T47D (cell line): ENCODE measurements at regions not wholly inside any gene's neighbourhood (a gene's known extent, or its start where the extent isn't known, plus 50 kb on each side); places are given as distances from the start of the nearest gene placed in this dataset.
A peak's percentile ranks its signal among the peaks of the same experiment; 100 is the strongest.

Source experiments
- DNase-seq, 2 experiments: peaks; one replicate each; pipeline versions ENCODE4 v3.0.0 to v3.0.0-alpha.2; 2011 to 2012; ENCODE audit warnings: low read depth in 1 of 2, low spot score in 1 of 2
- JUND ChIP-seq: IDR thresholded peaks from 2 replicates; pipeline ENCODE4 v1.6.1; 2012; ENCODE audit warnings: low read depth
- in situ Hi-C: cut with HindIII; loops from 2 replicates; pipeline ENCODE4 v1.10.0; 2016; ENCODE audit warnings: low sequenced_read_pairs, low pct_unique_long_range_greater_than_20kb

DNA sequence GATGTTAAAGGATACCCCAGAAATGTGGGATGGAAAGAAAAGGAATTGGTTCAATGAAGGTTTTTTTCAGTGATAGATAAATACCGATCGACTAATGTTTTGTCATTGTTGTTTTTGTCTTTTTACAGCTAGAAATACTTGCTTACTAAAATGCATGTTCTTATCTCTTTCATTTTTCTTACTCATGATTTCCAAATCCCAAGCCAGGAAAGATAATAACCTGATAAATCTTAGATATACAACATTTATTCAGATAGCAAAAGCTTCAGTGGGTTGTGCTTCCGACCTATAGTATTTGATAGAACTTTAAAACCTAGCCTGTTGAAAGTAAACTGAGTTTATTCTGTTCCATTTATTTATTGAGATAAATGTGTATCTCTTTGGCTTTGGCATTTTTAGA is 187.5 kb downstream of the EDN1 start:
- no peak for DNase-seq
- in situ Hi-C loops = no loop called here
- no peak for TF ChIP-seq JUND

DNA sequence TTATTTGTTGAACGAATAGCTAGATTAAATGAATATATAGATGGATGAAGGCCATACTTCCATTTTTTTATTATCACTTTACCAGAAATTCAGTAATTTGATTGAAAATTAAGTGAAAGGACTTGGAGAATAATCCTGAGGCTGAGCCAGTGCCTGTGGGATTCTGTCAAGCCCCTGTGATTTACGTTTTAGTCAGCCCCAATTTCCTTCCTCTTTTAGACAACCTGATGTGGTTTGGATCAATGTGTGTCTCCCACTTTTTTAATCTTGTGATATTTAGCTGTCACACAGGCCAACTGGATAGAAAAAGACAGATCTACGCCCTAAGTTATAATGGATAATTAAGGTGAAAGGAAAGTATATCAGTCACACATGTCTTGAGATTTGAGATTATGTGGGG is 188.8 kb downstream of the EDN1 start:
- no peak for DNase-seq
- in situ Hi-C loops = no loop called here
- no peak for TF ChIP-seq JUND

DNA sequence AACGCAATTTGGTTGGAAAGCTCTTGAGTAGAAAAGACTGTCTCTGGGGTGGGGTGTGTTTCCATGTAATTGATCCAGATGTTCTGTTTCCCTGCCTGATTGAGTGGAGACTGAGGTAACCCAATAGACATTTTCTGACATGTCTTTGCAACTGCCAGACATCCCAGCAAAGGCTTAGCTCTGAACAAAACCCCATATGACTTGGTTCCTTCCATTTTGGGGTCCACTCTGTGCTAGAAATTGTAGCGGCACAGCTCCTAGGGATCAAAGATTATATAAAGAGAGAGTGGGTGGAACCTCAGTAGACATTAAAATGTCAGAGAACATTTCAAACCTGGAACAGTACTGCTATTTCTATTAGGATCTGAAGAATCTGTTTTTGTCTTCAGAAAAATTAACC is 189.3 kb downstream of the EDN1 start:
- no peak for TF ChIP-seq JUND
- no peak for DNase-seq
- in situ Hi-C loops = no loop called here

DNA sequence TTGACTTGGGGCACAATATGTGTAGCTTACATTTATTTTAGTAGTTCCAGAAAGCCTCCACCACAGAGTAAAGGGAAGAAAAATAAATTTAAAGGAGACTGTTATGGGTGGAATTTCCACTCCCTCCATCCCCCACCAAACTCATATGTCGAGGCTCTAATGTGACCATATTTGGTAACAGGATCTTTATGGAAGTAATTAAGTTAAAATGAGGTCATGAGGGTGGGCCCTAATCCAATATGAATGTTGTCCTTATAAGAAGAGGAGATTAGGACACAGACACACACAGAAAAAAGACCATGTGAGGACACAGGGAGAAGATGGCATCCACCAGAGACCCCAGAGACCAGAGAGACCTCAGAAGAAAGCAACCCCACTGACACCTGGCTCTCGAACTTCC is 189.7 kb downstream of the EDN1 start:
- TF ChIP-seq JUND = no peak
- in situ Hi-C loops = no loop called here
- DNase-seq = no peak

DNA sequence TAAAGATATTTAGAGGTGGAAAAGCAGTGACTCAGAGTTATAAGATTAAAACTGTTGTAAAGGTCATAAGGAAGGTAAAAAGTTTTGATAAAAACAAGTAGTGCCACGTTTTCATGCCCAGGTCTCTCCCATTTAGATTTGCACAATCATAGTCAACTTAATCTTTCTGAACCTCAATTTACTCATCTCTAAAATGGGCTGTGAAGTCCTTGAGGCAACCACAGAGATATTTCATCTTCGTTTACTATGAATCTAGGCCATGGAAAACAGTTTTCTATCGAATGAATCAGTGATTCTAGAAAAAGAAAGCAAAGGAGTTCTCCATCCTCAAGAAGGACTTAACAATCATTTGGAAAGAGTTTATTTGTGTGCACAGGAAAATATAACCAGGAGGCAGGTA is 190.2 kb downstream of the EDN1 start:
- no peak for TF ChIP-seq JUND
- no peak for DNase-seq
- in situ Hi-C loops = no loop called here

DNA sequence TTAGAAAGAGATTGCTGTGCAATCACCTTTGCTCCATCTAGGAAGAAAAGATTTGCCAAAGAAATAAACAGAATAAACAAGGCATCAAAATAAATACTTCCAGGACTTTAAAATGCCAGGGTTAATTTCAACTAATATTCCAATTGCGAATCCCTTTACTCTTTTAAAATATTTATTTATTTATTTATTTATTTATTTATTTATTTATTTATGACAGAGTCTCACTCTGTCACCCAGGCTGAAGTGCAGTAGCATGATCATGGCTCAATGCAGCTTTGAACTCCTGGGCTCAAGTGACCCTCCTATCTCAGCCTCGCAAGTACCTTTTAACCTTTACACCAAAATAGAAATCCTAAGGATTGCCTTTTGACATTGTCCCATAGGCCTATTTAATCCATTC is 191.1 kb downstream of the EDN1 start:
- no peak for DNase-seq
- in situ Hi-C loops = no loop called here
- TF ChIP-seq JUND = no peak

DNA sequence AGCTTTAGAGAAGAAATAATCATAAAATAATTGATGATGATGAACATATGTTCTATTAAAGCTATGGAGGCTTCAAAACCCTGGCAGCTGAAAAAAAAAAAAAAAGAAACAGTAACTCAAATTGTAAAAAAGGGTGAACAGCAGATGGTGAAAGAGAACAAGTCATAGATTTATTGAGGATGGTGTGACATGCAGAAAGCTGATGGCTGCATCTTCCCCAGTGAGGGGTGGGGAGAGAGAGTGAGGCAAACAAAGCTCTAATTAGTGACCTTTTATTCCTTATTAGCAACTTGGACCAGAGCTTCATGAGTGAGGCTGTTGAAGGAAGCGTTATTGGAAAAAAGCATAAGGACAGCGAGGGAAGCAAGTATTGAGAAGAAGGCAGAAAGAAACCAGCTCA is 191.7 kb downstream of the EDN1 start:
- no peak for DNase-seq
- TF ChIP-seq JUND = no peak
- in situ Hi-C loops = no loop called here

DNA sequence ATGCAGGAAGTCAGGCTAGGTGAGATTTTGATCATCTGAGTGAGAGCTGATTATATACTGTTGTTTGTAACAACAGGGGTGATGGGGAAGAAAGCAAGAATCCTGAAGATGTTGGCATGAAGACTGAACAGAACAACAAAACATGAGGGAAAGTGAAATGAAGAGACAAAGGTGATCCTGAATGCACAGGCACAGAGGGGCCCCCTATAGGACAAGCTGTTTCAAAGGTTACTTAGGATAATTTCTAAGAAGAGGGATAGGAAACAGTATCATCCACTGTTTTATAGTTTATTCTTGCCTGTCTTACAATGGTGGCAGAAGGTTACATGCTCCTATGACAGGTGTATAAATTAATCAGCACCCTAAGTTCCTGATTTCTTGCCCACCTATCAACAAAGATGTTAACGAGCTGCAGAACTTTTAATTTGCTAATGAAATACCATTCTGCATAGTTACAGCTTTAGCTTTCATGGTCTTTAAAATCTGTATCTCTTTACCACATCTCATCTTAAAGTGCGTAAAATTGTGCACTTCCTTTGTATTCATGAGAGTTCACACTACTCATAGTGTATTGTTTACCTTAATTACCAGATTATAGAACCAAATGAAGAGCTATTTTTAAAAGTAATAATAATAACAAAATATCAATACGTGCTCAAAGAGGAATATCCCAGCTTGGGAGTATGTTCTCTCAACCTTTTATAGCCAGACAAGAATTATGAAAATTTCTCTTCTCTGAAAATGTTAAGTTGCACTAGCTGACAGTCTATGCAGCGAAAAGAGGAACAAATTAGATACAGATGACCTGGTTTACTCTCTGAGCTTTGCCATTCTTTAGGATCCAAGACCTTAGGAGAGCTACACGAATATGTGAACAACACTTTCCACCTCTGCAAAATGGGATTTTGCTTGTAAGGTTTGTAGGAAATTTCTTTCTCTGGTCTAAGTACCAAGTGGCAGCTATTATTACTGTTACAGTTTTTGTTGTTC is 192.5 kb downstream of the EDN1 start:
- TF ChIP-seq JUND = no peak
- DNase-seq = peak in 1 of 2 experiments; percentile 74

DNA sequence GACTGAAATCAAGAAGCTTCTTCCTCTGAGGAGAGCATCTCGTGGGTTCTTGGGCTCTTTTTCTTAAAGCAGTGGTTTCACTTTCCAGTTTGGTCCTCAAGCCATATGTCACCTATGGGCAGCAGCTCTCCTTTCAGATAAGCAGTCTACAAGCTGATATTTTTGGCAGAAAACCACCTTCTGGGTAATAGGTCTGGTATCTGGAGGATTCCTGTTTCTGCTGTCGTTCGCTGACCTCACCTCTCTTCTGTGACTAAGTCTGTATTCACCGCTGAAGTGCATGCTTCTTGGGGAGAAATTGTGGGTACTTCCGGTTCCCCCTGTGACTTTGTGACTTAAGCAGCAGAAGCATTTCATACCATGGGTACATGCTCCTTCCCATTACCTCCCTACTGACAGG is 193.6 kb downstream of the EDN1 start:
- DNase-seq = peak in 1 of 2 experiments; percentile 30
- in situ Hi-C loops = no loop called here
- no peak for TF ChIP-seq JUND

More for the DNA sequence above, 192.5 kb downstream of the EDN1 start:
- in situ Hi-C loops = no loop called here

DNA sequence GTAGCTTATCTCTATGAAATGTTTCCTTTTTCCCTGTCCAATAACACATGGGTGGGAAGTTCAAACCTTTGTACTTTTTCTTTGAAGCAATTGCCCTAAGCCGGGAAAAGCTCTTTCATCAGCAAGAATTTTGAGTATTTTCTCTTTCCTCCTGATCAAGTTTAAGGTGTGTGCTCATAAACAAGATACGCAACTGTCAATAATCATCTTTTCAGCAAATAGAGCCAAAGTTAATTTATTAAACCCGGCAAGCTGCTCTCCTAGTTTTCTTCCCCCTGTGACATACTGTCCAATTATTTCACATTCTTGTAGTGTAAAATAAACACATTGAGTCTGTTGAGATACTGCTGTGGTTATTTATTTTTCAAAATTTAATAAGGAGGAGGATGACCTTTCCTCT is 194.4 kb downstream of the EDN1 start:
- peak; percentile 81 for TF ChIP-seq JUND
- in situ Hi-C loops = no loop called here
- DNase-seq = peak in 1 of 2 experiments; percentile 80

DNA sequence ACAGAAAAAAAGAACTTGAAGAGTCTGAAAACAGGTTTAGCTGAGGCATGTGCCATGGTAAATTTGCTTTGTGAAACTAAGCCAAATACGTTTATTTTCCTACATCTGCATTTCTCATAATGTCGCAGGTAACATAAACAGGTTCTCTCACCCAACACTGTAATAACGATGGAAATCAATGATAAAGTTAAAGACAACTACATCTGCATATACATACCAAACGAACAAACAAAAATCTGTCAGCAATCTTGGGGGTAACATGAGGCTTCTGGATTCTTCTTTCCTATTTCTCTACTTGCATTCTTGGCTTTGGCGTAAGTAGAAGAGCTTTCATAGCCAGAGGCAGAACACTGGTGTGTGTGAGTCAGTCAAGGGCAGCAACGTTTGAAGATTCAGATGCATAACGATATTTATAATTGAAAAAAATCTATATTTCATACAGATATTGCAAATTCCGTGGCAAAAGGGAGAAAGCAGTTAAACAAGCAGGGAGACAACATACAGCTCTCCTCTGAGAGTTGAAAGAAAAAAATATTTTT is 195.1 kb downstream of the EDN1 start:
- in situ Hi-C loops = no loop called here
- peak in 1 of 2 experiments; percentile 97 for DNase-seq

DNA sequence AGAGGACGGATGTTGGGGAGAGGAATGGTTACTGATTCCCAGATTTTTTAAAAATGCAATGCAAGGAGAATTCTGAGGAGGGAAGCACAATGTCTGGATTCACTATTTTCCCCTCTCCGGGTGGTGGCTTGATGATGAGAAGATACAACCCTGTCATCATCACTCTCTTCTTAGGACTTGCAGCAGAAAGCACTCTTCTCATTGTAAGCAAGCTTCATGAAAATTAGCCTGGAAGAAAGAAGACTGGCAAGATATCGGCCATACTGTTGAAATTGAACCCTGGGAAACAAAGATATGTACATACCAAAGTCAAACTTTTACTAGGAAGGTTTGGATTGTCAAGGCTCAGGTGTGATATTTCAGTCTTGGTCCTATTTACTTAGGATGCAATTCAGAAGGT is 195.7 kb downstream of the EDN1 start:
- in situ Hi-C loops = no loop called here
- TF ChIP-seq JUND = no peak
- DNase-seq = peak in 1 of 2 experiments; percentile 65

More for the DNA sequence above, 195.1 kb downstream of the EDN1 start:
- peak; percentile 95 for TF ChIP-seq JUND

DNA sequence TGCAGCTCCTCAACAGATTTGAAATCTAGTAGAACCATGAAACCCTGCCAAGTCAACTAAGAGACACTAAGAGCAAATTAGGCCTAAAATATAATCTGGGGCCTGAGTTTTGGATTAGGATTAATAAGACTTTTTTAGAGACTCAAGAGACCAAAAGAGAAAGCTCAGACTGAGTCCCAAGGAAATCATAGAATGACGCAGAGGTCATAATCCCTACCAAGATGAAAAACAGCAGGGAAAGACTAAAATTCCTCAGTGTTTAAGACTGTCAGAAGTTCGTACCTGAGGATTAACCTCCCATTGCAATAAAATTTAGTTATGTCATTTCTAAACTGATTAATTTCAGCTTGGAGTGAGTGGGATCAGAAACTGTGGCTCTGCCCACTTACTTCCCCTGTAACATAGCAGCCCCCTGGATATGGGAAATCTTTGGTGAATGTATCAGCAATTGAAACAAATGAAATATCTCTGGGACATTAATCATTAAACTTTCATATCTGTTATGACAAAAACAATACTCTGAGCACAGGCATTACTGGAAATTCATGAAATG is 200.3 kb downstream of the EDN1 start:
- in situ Hi-C loops = no loop called here

More for the DNA sequence above, 200.3 kb downstream of the EDN1 start:
- DNase-seq = no peak
- TF ChIP-seq JUND = no peak
